ENCODE measurements at regions not wholly inside any gene's neighbourhood (a gene's known extent, or its start where the extent isn't known, plus 50 kb on each side); places are given as distances from the start of the nearest gene placed in this dataset.

DNA sequence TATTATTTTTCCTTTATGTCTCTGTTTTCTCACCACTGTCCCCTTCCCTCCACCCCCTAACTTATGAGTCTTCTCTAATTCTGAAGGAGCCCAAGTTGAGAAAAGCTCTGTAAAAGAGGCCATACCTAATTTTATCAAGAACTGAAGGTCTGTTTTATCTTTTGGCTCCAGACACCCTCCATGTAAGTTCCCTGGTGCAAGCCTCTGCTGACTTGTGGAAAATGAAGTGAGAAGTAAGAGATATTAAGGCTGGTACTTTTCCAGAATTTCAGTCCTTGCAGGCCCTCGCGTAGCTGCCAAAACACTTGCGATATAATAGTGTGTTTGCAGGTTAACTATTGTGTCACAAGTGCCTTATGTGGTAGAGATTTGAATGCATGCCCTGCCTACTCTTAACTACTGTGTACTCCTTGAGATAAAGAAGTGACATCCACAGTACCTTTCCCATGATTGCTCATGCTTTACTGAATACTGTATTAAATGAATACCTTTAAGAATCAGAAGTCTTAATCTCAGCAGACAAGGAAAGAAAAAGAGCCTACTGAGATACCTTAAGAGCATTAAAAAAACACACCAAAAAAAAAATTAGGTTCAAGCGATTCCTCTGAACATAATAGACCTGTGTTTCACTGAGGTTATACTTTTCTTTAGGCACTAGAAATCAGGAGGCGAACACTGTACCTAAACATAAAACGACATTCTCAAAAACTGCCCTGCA is 143.6 kb upstream of the ZNF184 start:
- peak overlapping the region; percentile 77 for H3K4me2 ChIP-seq (ENCODE audit: extremely low read depth, insufficient read depth, low read length)
- H3K4me1 ChIP-seq (ENCODE audit: control insufficient read depth, extremely low read depth, insufficient read depth, low read length) = no peaks in the 10 kb centered on the region
- H2AFZ ChIP-seq (ENCODE audit: low read length) = no peak overlapping the region
- H3K9ac ChIP-seq (ENCODE audit: insufficient read depth, low read length) = no peak overlapping the region
- H3K27me3 ChIP-seq (ENCODE audit: control insufficient read depth, insufficient read depth, low read length) = no peaks in the 10 kb centered on the region
- H3K27ac ChIP-seq (ENCODE audit: insufficient read depth, low read length) = no peak overlapping the region
- H3K79me2 ChIP-seq (ENCODE audit: control insufficient read depth, insufficient read depth, low read length) = no peaks in the 10 kb centered on the region
- H4K20me1 ChIP-seq (ENCODE audit: control insufficient read depth, extremely low read depth, insufficient read depth, low read length) = no peaks in the 10 kb centered on the region
- H3K4me3 ChIP-seq (replicated peaks in 1 of 4; ENCODE audit: control extremely low read depth in 1 of 4, insufficient read depth in 1 of 4, low read depth in 3 of 4, low read length in 4 of 4) = peak overlapping the region in 2 of 4 experiments; percentile 70 to 79
- TF ChIP-seq EZH2 (IDR thresholded peaks at IDR 0.05; ENCODE audit: low read length, missing control alignments) = no peak
- TF ChIP-seq, protein P1, sequence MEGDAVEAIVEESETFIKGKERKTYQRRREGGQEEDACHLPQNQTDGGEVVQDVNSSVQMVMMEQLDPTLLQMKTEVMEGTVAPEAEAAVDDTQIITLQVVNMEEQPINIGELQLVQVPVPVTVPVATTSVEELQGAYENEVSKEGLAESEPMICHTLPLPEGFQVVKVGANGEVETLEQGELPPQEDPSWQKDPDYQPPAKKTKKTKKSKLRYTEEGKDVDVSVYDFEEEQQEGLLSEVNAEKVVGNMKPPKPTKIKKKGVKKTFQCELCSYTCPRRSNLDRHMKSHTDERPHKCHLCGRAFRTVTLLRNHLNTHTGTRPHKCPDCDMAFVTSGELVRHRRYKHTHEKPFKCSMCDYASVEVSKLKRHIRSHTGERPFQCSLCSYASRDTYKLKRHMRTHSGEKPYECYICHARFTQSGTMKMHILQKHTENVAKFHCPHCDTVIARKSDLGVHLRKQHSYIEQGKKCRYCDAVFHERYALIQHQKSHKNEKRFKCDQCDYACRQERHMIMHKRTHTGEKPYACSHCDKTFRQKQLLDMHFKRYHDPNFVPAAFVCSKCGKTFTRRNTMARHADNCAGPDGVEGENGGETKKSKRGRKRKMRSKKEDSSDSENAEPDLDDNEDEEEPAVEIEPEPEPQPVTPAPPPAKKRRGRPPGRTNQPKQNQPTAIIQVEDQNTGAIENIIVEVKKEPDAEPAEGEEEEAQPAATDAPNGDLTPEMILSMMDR (conservative IDR thresholded peaks at IDR 0.05 in 1 of 2, IDR thresholded peaks at IDR 0.05 in 1 of 2; ENCODE audit: low read depth in 1 of 2, low read length in 2 of 2) = no peak
- no peaks in the 10 kb centered on the region for H3K36me3 ChIP-seq (ENCODE audit: control insufficient read depth, insufficient read depth, low read length)
- no peak for DNase-seq (ENCODE audit: low read depth in 2 of 2)
- H3K9me3 ChIP-seq (ENCODE audit: control insufficient read depth, insufficient read depth, low read depth, low read length) = no peaks in the 10 kb centered on the region

DNA sequence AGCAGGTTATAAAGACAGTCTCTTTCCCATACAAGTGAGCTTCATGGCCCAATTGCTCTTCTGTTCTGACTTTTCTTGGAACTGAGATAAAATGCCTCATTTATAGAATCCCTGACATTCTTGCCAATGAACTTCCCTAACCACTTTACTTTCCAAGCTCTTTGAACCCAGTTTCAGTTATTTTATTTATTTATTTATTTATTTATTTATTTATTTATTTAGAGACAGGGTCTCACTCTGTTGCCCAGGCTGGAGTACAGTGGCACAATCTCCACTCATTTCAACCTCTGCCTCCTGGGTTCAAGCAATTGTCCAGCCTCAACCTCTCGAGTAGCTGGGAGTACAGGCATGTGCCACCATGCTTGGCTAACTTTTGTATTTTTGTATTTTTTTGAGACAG is 138.5 kb upstream of the ZNF184 start:
- Histone ChIP-seq H2AFZ (ENCODE audit: low read length) (no peak overlapping the region), H3K9me3 (ENCODE audit: control insufficient read depth, insufficient read depth, low read depth, low read length) (no peaks in the 10 kb centered on the region), H3K27ac (ENCODE audit: insufficient read depth, low read length) (no peak overlapping the region), H3K4me1 (ENCODE audit: control insufficient read depth, extremely low read depth, insufficient read depth, low read length) (no peaks in the 10 kb centered on the region), H3K4me2 (ENCODE audit: extremely low read depth, insufficient read depth, low read length) (no peak overlapping the region), H3K27me3 (ENCODE audit: control insufficient read depth, insufficient read depth, low read length) (no peaks in the 10 kb centered on the region), H3K9ac (ENCODE audit: insufficient read depth, low read length) (no peak overlapping the region), H4K20me1 (ENCODE audit: control insufficient read depth, extremely low read depth, insufficient read depth, low read length) (no peaks in the 10 kb centered on the region), H3K36me3 (ENCODE audit: control insufficient read depth, insufficient read depth, low read length) (no peaks in the 10 kb centered on the region), H3K4me3 (replicated peaks in 1 of 4; ENCODE audit: control extremely low read depth in 1 of 4, insufficient read depth in 1 of 4, low read depth in 3 of 4, low read length in 4 of 4) (no peak overlapping the region), H3K79me2 (ENCODE audit: control insufficient read depth, insufficient read depth, low read length) (no peaks in the 10 kb centered on the region)
- no peak for DNase-seq (ENCODE audit: low read depth in 2 of 2)
- TF ChIP-seq, protein P1 (conservative IDR thresholded peaks at IDR 0.05 in 1 of 2, IDR thresholded peaks at IDR 0.05 in 1 of 2; ENCODE audit: low read depth in 1 of 2, low read length in 2 of 2) = no peak
- TF ChIP-seq EZH2 (IDR thresholded peaks at IDR 0.05; ENCODE audit: low read length, missing control alignments) = no peak

DNA sequence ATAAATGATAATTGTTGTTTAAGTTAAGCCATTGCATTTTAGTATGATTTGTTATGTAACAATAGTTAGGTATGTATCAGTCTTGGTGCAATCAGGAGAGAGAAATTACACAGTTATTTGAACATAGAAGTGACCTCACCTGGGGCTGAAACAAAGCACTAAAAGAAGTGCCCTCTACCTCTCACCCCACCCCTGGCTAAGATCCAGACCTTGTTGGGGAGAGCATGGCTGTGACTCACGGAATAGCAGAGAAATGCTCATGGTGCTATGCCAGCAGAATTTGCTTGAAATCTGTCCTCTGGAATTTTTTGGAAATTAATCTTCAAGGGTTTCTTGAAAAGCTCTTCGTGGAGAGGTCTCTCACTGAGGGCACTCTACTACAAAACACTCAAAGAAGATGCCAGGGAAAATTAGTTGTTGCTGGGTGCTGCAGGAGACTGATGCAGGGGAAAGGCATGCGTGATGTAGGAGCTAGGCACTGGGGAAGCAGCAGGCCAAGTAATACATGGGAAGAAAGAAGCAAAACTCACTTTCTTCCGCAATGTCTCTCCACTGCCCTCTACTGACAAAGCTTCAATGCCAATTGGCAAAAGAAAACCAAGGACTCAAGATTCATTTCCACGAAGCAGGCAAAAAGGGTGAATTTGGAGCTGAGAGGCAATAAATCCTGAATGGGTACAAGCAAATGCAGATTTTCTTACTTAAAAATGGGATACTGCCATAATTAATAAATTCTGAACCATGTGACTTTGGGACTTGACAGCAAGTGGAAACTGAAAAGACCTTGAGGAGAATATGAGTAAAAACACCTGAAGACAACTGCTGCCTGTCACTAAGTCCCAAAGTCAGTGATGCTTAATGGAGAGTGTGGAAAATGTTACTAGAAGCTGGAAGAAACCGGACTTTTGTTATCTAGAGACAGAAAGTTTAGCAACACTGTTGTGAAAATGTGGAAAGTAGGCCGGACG is 136.3 kb upstream of the ZNF184 start:
- Histone ChIP-seq H3K4me1 (ENCODE audit: control insufficient read depth, extremely low read depth, insufficient read depth, low read length) (no peaks in the 10 kb centered on the region), H3K4me3 (replicated peaks in 1 of 4; ENCODE audit: control extremely low read depth in 1 of 4, insufficient read depth in 1 of 4, low read depth in 3 of 4, low read length in 4 of 4) (no peak overlapping the region), H3K9ac (ENCODE audit: insufficient read depth, low read length) (no peak overlapping the region), H3K27ac (ENCODE audit: insufficient read depth, low read length) (no peak overlapping the region), H3K4me2 (ENCODE audit: extremely low read depth, insufficient read depth, low read length) (no peak overlapping the region), H3K9me3 (ENCODE audit: control insufficient read depth, insufficient read depth, low read depth, low read length) (no peaks in the 10 kb centered on the region), H2AFZ (ENCODE audit: low read length) (no peak overlapping the region), H3K27me3 (ENCODE audit: control insufficient read depth, insufficient read depth, low read length) (no peaks in the 10 kb centered on the region), H4K20me1 (ENCODE audit: control insufficient read depth, extremely low read depth, insufficient read depth, low read length) (no peaks in the 10 kb centered on the region), H3K36me3 (ENCODE audit: control insufficient read depth, insufficient read depth, low read length) (no peaks in the 10 kb centered on the region), H3K79me2 (ENCODE audit: control insufficient read depth, insufficient read depth, low read length) (no peaks in the 10 kb centered on the region)
- TF ChIP-seq, protein P1 (conservative IDR thresholded peaks at IDR 0.05 in 1 of 2, IDR thresholded peaks at IDR 0.05 in 1 of 2; ENCODE audit: low read depth in 1 of 2, low read length in 2 of 2) = peak; percentile 71 to 96
- no peak for TF ChIP-seq EZH2 (IDR thresholded peaks at IDR 0.05; ENCODE audit: low read length, missing control alignments)
- DNase-seq (ENCODE audit: low read depth in 2 of 2) = peak; percentile 71 to 75
